ENCODE measurements at regions not wholly inside any gene's neighbourhood (a gene's known extent, or its start where the extent isn't known, plus 50 kb on each side); places are given as distances from the start of the nearest gene placed in this dataset.

DNA sequence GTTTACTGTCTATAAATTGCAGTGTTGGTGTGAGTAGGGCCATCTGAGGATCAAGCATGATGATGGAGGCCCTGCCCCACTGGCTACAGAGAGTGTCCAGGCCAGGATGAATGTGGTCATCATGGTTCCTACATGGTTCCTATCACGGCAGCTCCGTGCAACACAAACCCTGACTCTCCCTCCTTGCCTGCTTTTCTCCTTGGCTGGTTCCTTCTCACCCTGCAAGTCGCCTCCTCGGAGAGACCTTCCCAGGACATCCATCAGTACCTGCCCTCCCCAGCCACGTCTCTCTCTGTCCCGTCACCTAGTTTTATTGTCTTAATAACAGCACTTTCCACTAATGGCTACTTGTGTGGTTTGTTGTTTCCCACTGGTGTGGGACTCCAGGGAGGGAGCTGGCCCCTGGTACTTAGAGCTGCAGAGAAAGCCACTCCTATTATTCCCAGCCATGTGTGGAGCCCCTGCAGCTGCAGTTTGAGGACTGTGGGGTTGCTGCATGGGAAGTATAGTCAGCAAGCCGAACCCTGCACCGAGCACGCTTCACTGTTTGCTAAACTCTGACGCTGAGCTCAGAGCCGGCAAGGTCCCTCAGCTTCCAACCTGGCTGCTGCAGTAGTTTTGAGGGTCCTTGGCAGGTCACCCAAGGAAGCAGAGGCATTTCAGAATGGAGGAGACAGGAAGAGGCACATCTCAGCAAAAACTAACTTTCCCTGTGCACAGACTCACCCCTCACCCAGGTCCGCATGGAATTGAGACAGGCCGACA lies 146.4 kb upstream of the VSTM2B start:
- POLR2A ChIA-PET: interaction anchor here (0.6 kb wide), 1 partner anchor 407 kb away, joined by 3 read pairs; no protein-coding TSS in a partner anchor

DNA sequence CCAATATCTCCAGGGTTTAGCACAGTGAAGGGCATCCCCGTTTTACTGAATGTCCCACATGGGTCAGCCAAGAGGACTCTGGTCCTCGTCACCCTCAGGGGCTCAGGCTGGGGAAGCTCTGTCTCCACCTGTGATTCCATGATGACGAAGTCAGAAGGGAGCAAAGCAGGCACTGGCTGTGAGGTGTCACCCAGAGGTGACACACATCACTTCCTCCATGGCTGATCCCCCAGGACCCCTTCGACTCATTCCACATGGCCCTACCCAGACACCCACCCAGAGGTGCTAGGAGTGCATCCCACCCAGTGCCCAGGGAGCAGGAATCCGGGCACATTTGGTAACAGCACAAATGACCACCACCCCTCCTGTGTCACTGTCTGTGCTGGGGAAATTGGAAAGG lies 145.2 kb upstream of the VSTM2B start:
- TF ChIP-seq, protein P1, sequence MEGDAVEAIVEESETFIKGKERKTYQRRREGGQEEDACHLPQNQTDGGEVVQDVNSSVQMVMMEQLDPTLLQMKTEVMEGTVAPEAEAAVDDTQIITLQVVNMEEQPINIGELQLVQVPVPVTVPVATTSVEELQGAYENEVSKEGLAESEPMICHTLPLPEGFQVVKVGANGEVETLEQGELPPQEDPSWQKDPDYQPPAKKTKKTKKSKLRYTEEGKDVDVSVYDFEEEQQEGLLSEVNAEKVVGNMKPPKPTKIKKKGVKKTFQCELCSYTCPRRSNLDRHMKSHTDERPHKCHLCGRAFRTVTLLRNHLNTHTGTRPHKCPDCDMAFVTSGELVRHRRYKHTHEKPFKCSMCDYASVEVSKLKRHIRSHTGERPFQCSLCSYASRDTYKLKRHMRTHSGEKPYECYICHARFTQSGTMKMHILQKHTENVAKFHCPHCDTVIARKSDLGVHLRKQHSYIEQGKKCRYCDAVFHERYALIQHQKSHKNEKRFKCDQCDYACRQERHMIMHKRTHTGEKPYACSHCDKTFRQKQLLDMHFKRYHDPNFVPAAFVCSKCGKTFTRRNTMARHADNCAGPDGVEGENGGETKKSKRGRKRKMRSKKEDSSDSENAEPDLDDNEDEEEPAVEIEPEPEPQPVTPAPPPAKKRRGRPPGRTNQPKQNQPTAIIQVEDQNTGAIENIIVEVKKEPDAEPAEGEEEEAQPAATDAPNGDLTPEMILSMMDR (IDR thresholded peaks at IDR 0.05; ENCODE audit: insufficient read depth, low read length, missing control alignments): no peak
- POLR2A ChIA-PET: no interaction called here
- DNase-seq (ENCODE audit: low read depth, low spot score): no peak
- CTCF ChIA-PET: no interaction called here
- no peak overlapping the region for H3K4me3 ChIP-seq (ENCODE audit: low read depth, low read length)

More for the DNA sequence above, 146.4 kb upstream of the VSTM2B start:
- DNase-seq (ENCODE audit: low read depth, low spot score): no peak
- TF ChIP-seq, protein P1 (IDR thresholded peaks at IDR 0.05; ENCODE audit: insufficient read depth, low read length, missing control alignments): no peak
- CTCF ChIA-PET: no interaction called here
- no peak overlapping the region for H3K4me3 ChIP-seq (ENCODE audit: low read depth, low read length)

DNA sequence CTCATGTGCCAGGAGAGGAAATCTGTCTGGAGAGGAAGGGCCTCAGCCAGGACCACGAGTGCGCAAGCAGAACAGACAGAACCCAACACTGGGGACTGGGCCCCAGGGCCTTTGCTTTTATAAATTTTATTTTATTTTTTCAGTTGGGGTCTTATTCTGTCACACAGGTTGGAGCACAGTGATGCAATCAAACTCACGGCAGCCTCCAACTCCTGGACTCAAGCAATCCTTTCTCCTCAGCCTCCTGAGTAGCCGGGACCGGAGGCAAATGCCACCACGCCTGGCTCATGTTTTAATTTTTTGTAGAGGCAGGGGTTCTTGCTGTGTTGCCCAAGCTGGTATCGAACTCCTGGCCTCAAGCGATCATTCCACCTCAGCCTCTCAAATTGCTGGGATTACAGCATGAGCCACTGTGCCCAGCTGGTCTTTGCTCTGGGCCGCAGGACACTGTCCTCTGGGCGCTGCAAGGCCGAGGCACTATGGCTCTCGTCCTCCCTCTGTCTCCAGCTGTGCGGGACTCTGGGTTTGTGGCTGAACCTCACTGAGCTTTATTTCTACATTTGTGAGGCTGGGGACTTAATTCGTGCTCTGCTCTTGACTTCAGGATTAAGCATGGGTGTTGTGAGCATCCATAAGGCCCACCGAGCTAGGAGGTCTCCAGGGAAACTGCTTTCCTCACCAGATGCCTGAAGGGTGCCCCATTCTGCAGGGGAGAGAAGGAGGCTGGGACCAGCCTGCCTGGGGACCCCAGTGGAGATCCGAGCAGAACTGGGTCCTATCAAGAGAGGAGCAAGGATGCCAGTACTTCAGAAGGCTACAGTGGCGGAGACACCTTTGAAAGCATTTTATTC lies 144.2 kb upstream of the VSTM2B start:
- DNase-seq (ENCODE audit: low read depth, low spot score): no peak
- POLR2A ChIA-PET: no interaction called here
- CTCF ChIA-PET: no interaction called here
- TF ChIP-seq, protein P1 (IDR thresholded peaks at IDR 0.05; ENCODE audit: insufficient read depth, low read length, missing control alignments): no peak
- H3K4me3 ChIP-seq (ENCODE audit: low read depth, low read length): no peak overlapping the region

DNA sequence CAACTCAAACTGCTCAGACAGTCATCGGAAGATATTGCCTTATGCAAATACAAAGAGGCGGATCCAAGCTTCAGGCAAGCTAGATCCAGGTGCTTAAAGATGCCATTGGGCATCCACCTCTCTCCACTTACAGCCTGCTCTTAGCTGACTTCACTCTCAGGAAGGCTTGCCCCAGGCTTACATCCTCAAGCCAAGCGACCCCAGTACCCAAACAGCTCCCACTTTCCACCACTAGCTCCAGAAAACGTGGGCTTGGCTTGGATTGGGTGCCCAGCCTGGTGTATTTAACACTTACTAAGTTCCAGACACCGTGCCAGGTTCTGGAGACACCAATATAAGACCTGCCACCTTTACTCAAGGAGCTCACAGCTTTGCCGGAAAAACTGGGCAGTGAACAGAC lies 142.1 kb upstream of the VSTM2B start:
- ChIA-PET POLR2A (no interaction called here), CTCF (no interaction called here)

DNA sequence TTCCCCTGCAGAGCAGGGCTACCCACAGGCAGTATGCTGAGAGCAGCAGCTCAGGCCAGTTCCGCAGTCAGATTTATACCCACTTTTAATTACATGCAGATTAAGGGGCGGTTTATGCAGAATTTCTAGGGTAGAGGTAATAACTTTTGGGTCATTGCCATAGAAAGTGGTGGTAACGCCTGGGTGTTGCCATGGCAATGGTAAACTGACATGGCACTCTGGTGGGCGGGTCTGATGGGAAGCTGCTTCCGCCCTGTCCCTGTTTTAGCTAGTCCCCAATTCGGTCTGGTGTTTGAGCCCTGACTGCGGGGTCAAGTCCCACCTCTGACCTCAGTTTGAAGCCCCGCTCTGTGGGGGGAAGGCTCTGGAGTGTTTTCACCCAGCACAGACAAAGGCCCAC lies 141.1 kb upstream of the VSTM2B start:
- POLR2A ChIA-PET: no interaction called here
- no peak for DNase-seq (ENCODE audit: low read depth, low spot score)
- H3K4me3 ChIP-seq (ENCODE audit: low read depth, low read length): no peak overlapping the region
- CTCF ChIA-PET: no interaction called here
- TF ChIP-seq, protein P1 (IDR thresholded peaks at IDR 0.05; ENCODE audit: insufficient read depth, low read length, missing control alignments): no peak

More for the DNA sequence above, 142.1 kb upstream of the VSTM2B start:
- no peak for DNase-seq (ENCODE audit: low read depth, low spot score)
- TF ChIP-seq, protein P1 (IDR thresholded peaks at IDR 0.05; ENCODE audit: insufficient read depth, low read length, missing control alignments): no peak
- H3K4me3 ChIP-seq (ENCODE audit: low read depth, low read length): no peak overlapping the region

DNA sequence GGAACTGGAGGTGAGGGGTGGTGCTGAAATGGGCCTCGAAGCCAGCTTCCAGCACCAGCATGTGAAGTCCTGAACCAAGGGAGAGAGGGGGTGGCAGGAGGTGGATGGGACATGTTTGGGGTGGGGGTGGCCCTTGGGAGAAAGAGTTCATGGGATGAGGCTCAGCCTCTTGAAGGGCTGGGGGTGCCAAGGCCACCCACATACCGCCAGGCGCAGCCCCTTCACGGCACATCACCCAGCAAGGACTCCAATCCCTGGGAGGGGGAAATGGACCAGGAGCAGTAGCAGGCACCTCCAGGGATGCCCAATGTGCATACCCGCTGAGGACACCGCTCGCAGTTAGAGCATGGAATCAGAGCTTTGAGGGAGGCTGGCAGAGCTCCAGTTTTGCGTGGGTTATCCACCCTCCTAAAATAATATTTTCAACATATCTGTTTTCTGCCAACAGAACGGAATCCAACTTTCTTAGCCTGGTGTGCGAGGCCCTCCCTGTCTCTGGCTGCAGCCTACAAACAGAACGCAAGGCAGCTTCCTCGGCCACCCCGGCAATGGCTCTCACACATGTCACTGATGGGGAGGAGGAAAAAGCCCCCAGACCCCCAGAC lies 140.5 kb upstream of the VSTM2B start:
- H3K4me3 ChIP-seq (ENCODE audit: low read depth, low read length): no peak overlapping the region
- ChIA-PET CTCF (no interaction called here), POLR2A (no interaction called here)
- TF ChIP-seq, protein P1 (IDR thresholded peaks at IDR 0.05; ENCODE audit: insufficient read depth, low read length, missing control alignments): no peak
- DNase-seq (ENCODE audit: low read depth, low spot score): no peak

Measured in AG04449 (cell line).